H1 (cell line): ENCODE measurements at regions not wholly inside any gene's neighbourhood (a gene's known extent, or its start where the extent isn't known, plus 50 kb on each side); places are given as distances from the start of the nearest gene placed in this dataset.

Experiments
- CTCF ChIA-PET: fragments of 300-600 bp; sonication (Branson Sonifier 250); formaldehyde crosslinking; loops from one replicate; lab custom pipeline; 2021; ENCODE audit not compliant: partially characterized antibody; lab: Charles Lee
- POLR2A ChIA-PET: fragments of 300-600 bp; sonication (Branson Sonifier 250); formaldehyde crosslinking; loops from one replicate; lab custom pipeline; 2021; ENCODE audit warnings: inconsistent platforms; ENCODE audit not compliant: partially characterized antibody; lab: Charles Lee
- DNase-seq, 2 experiments: peaks; one replicate each; pipeline versions ENCODE4 v3.0.0 to v3.0.0-alpha.2; 2010 to 2022; ENCODE audit warnings: low spot score in 2 of 2, low read depth in 1 of 2, mixed read lengths in 1 of 2
- FAIRE-seq: peaks from 2 replicates; lab custom pipeline; 2011; peaks lifted over from hg19 to GRCh38; lab: Jason Lieb, UNC
- H2AFZ ChIP-seq: 2 replicates; pipeline ENCODE4 v1.8.1; 2012; ENCODE audit warnings: low read length, inconsistent platforms
- H2AK5ac ChIP-seq: 2 replicates; pipeline ENCODE4 v1.6.1; 2013; ENCODE audit warnings: low read depth, low read length
- H2BK120ac ChIP-seq: replicated peaks from 2 replicates; pipeline ENCODE3; 2013; ENCODE audit warnings: low read depth, low read length, inconsistent platforms
- H2BK12ac ChIP-seq: 2 replicates; pipeline ENCODE4 v1.6.1; 2013; ENCODE audit warnings: low read depth, low read length
- H2BK15ac ChIP-seq: 2 replicates; pipeline ENCODE4 v1.6.1; 2013; ENCODE audit warnings: low read length
- H2BK20ac ChIP-seq: 2 replicates; pipeline ENCODE4 v1.6.1; 2013; ENCODE audit warnings: low read length
- H2BK5ac ChIP-seq: 2 replicates; pipeline ENCODE4 v1.6.1; 2013; ENCODE audit warnings: low read depth, low read length
- H3K14ac ChIP-seq: 2 replicates; pipeline ENCODE4 v1.6.1; 2013; ENCODE audit warnings: inconsistent platforms; ENCODE audit not compliant: insufficient read length
- H3K18ac ChIP-seq: 2 replicates; pipeline ENCODE4 v1.6.1; 2013; ENCODE audit warnings: low read length; ENCODE audit errors: extremely low read depth
- H3K23ac ChIP-seq: 2 replicates; pipeline ENCODE4 v1.6.1; 2013; ENCODE audit warnings: inconsistent platforms; ENCODE audit not compliant: insufficient read length
- H3K23me2 ChIP-seq: 2 replicates; pipeline ENCODE4 v1.6.1; 2013; ENCODE audit warnings: low read depth, low read length
- H3K27ac ChIP-seq: 2 replicates; pipeline ENCODE4 v1.6.1; 2011; ENCODE audit warnings: low read depth, low read length, inconsistent platforms
- H3K27me3 ChIP-seq, 4 experiments: replicated peaks in 1 of 4; 1 replicate in 1 of 4; 2 replicates in 3 of 4; pipeline versions ENCODE4 v1.6.1 to v1.8.1; 2011 to 2013; ENCODE audit warnings: low read length in 3 of 4, mild to moderate bottlenecking in 3 of 4, inconsistent platforms in 2 of 4, mixed read lengths in 2 of 4, moderate library complexity in 1 of 4; ENCODE audit not compliant: control insufficient read depth in 3 of 4, insufficient read depth in 3 of 4; ENCODE audit errors: extremely low read depth in 1 of 4
- H3K36me3 ChIP-seq, 4 experiments: 2 replicates each; pipeline versions ENCODE4 v1.6.1 to v1.8.1; 2011 to 2013; ENCODE audit warnings: mild to moderate bottlenecking in 4 of 4, low read length in 3 of 4, moderate library complexity in 2 of 4, control low read depth in 1 of 4, inconsistent platforms in 1 of 4; ENCODE audit not compliant: insufficient read depth in 4 of 4, control insufficient read depth in 2 of 4
- H3K4ac ChIP-seq: replicated peaks from 2 replicates; pipeline ENCODE3; 2013; ENCODE audit warnings: low read length, low read depth, mixed read lengths, inconsistent platforms; ENCODE audit not compliant: insufficient read length
- H3K4me1 ChIP-seq, 4 experiments: replicated peaks in 1 of 4; 1 replicate in 1 of 4; 2 replicates in 3 of 4; pipeline versions ENCODE4 v1.6.1 to v1.8.1; 2011 to 2013; ENCODE audit warnings: low read length in 3 of 4, inconsistent platforms in 2 of 4, mixed read lengths in 1 of 4; ENCODE audit not compliant: insufficient read depth in 4 of 4, control insufficient read depth in 3 of 4
- H3K4me2 ChIP-seq, 2 experiments: 2 replicates each; pipeline versions ENCODE4 v1.6.1 to v1.8.1; 2011 to 2013; ENCODE audit warnings: low read depth in 2 of 2, low read length in 2 of 2, control low read depth in 1 of 2, inconsistent platforms in 1 of 2, mild to moderate bottlenecking in 1 of 2; ENCODE audit not compliant: insufficient read depth in 1 of 2
- H3K4me3 ChIP-seq, 4 experiments: fragments of 200-600, 300-600 bp in 1 of 4; sonication (generic), shearing (Covaris generic), sonication (Bioruptor Twin) in 1 of 4; 2 replicates each; pipeline versions ENCODE4 v1.5.1 to v1.8.1; 2011 to 2016; ENCODE audit warnings: low read length in 4 of 4, low read depth in 3 of 4, control low read depth in 2 of 4, inconsistent platforms in 2 of 4, mild to moderate bottlenecking in 2 of 4, mixed read lengths in 1 of 4, moderate library complexity in 1 of 4; ENCODE audit not compliant: insufficient read depth in 2 of 4; ENCODE audit errors: extremely low read depth in 1 of 4
- H3K56ac ChIP-seq: replicated peaks from 2 replicates; pipeline ENCODE3; 2013; ENCODE audit warnings: low read depth, mild to moderate bottlenecking, mixed read lengths, low read length, inconsistent platforms; ENCODE audit not compliant: insufficient read length
- H3K79me1 ChIP-seq: 2 replicates; pipeline ENCODE4 v1.6.1; 2013; ENCODE audit warnings: low read depth, low read length, control low read depth
- H3K79me2 ChIP-seq, 2 experiments: 2 replicates each; pipeline versions ENCODE4 v1.6.1 to v1.8.1; 2012 to 2013; ENCODE audit warnings: low read length in 2 of 2, mild to moderate bottlenecking in 2 of 2, inconsistent platforms in 1 of 2; ENCODE audit not compliant: insufficient read depth in 2 of 2, control insufficient read depth in 1 of 2
- H3K9ac ChIP-seq, 4 experiments: replicated peaks in 1 of 4; 1 replicate in 1 of 4; 2 replicates in 3 of 4; pipeline versions ENCODE4 v1.6.1 to v1.8.1; 2011 to 2013; ENCODE audit warnings: low read depth in 3 of 4, low read length in 3 of 4, control low read depth in 2 of 4, mild to moderate bottlenecking in 2 of 4, moderate library complexity in 2 of 4, inconsistent platforms in 1 of 4; ENCODE audit errors: extremely low read depth in 1 of 4
- H3K9me3 ChIP-seq, 2 experiments: 2 replicates each; pipeline versions ENCODE4 v1.6.1 to v1.8.1; 2012 to 2013; ENCODE audit warnings: mild to moderate bottlenecking in 2 of 2, moderate library complexity in 2 of 2, control low read depth in 1 of 2, inconsistent platforms in 1 of 2, low read depth in 1 of 2, low read length in 1 of 2, mixed read lengths in 1 of 2; ENCODE audit not compliant: insufficient read depth in 2 of 2
- H4K20me1 ChIP-seq, 2 experiments: replicated peaks in 1 of 2; 2 replicates each; pipeline versions ENCODE3 to v1.8.1; 2011 to 2013; ENCODE audit warnings: inconsistent platforms in 2 of 2, low read length in 2 of 2, mild to moderate bottlenecking in 1 of 2; ENCODE audit not compliant: insufficient read depth in 2 of 2, control insufficient read depth in 1 of 2
- H4K5ac ChIP-seq: 2 replicates; pipeline ENCODE4 v1.6.1; 2013; ENCODE audit warnings: low read length, low read depth, mixed read lengths, inconsistent platforms; ENCODE audit not compliant: insufficient read length
- H4K8ac ChIP-seq: 2 replicates; pipeline ENCODE4 v1.8.0; 2013; ENCODE audit warnings: mild to moderate bottlenecking, moderate library complexity, low read length, inconsistent platforms; ENCODE audit not compliant: insufficient read depth; ENCODE audit errors: extremely low read depth
- H4K91ac ChIP-seq: replicated peaks from 2 replicates; pipeline ENCODE3; 2013; ENCODE audit warnings: low read length, mixed read lengths, inconsistent platforms; ENCODE audit not compliant: insufficient read length
- BRCA1 ChIP-seq: IDR thresholded peaks from 2 replicates; pipeline ENCODE4 v1.6.1; 2012; ENCODE audit warnings: low read depth, low read length, improper control_type of control experiment
- CREB1 ChIP-seq: IDR thresholded peaks from 2 replicates; pipeline ENCODE4 v1.6.1; 2012; ENCODE audit warnings: inconsistent platforms
- CTCF ChIP-seq, 3 experiments: IDR thresholded peaks; 1 replicate in 2 of 3; 2 replicates in 1 of 3; pipeline versions ENCODE4 v1.5.1 to v1.6.1; 2011; ENCODE audit warnings: low read length in 3 of 3, mild to moderate bottlenecking in 3 of 3, inconsistent platforms in 2 of 3, low read depth in 1 of 3, moderate library complexity in 1 of 3; ENCODE audit not compliant: insufficient read depth in 1 of 3; ENCODE audit errors: control extremely low read depth in 1 of 3
- EGR1 ChIP-seq: IDR thresholded peaks from 2 replicates; pipeline ENCODE4 v1.6.1; 2011; ENCODE audit warnings: low read depth, low read length, borderline replicate concordance
- JUND ChIP-seq: IDR thresholded peaks from 2 replicates; pipeline ENCODE4 v1.6.1; 2011; ENCODE audit warnings: mild to moderate bottlenecking, improper control_type of control experiment, low read length
- KDM1A ChIP-seq: fragments of 200-600, 300-600 bp; sonication (generic); IDR thresholded peaks from 2 replicates; pipeline ENCODE4 v1.7.1; 2016; ENCODE audit warnings: mild to moderate bottlenecking, low read length, borderline replicate concordance
- MAFK ChIP-seq: IDR thresholded peaks from 2 replicates; pipeline ENCODE4 v1.6.1; 2012; ENCODE audit warnings: low read depth, mild to moderate bottlenecking, improper control_type of control experiment, low read length
- RXRA ChIP-seq: IDR thresholded peaks from 2 replicates; pipeline ENCODE4 v1.6.1; 2011; ENCODE audit warnings: low read depth, mild to moderate bottlenecking, low read length, moderate library complexity; ENCODE audit not compliant: insufficient read depth
- SIX5 ChIP-seq: IDR thresholded peaks from 2 replicates; pipeline ENCODE4 v1.6.1; 2011; ENCODE audit warnings: mild to moderate bottlenecking, low read depth, low read length
- TAF7 ChIP-seq: optimal IDR thresholded peaks from 2 replicates; pipeline ENCODE3; 2011; ENCODE audit warnings: low read depth, mild to moderate bottlenecking, inconsistent platforms, low read length, moderate library complexity, borderline replicate concordance
- USF2 ChIP-seq: IDR thresholded peaks from 2 replicates; pipeline ENCODE4 v1.6.1; 2011; ENCODE audit warnings: low read length, improper control_type of control experiment
- WGBS, 2 experiments: shearing (Covaris generic) in 1 of 2; methylation state at CpG; one replicate each; pipeline versions ENCODE4 v1.1.6 to v1.1.7; 2013 to 2015; ENCODE audit warnings: low lambda C conversion rate in 2 of 2, mixed read lengths in 2 of 2, inconsistent platforms in 1 of 2, low coverage in 1 of 2, missing lambda C conversion rate in 1 of 2; ENCODE audit not compliant: insufficient replicate concordance in 2 of 2, insufficient coverage in 1 of 2, insufficient read length in 1 of 2; ENCODE audit errors: extremely low coverage in 1 of 2, missing lambda C conversion rate in 1 of 2; 5-methylcytosine and 5-hydroxymethylcytosine counted together

GRCh38 chr7:119999738-120000475 is 273.1 kb upstream of the KCND2 start:
- Histone ChIP-seq H3K27ac (no peak overlapping the region), H2BK120ac (no peak overlapping the region), H3K23me2 (no peaks in the 10 kb centered on the region), H3K56ac (no peak overlapping the region), H4K8ac (no peak overlapping the region), H4K20me1 (no peaks in the 10 kb centered on the region), H2BK20ac (no peak overlapping the region), H3K36me3 (no peaks in the 10 kb centered on the region; a peak in 1 of 8 replicates), H3K27me3 (no peaks in the 10 kb centered on the region), H3K14ac (no peak overlapping the region), H3K4me2 (no peak overlapping the region), H2AK5ac (no peak overlapping the region), H3K79me1 (no peaks in the 10 kb centered on the region), H2BK15ac (no peak overlapping the region), H3K23ac (no peak overlapping the region), H3K4me3 (no peak overlapping the region), H3K79me2 (no peaks in the 10 kb centered on the region), H2BK12ac (no peak overlapping the region), H4K91ac (no peak overlapping the region), H3K4ac (no peak overlapping the region), H3K18ac (no peak overlapping the region), H4K5ac (no peak overlapping the region), H2BK5ac (no peak overlapping the region), H3K9me3 (no peaks in the 10 kb centered on the region), H2AFZ (no peak overlapping the region), H3K9ac (no peak overlapping the region), H3K4me1 (no peaks in the 10 kb centered on the region)
- ChIA-PET POLR2A (no interaction called here), CTCF (no interaction called here)
- DNase-seq, result no peak
- WGBS, 2 experiments, result 94% methylated on average over 5 of the region's 5 CpGs; no CpG with 5 or more reads in 1 of the 2 experiments
- FAIRE-seq, result no peak
- TF ChIP-seq MAFK, result no peak
- TF ChIP-seq CREB1, result no peak
- no peak for TF ChIP-seq BRCA1
- TF ChIP-seq KDM1A, result no peak
- TF ChIP-seq TAF7, result no peak
- TF ChIP-seq JUND, result no peak
- TF ChIP-seq SIX5, result no peak
- TF ChIP-seq EGR1, result no peak
- TF ChIP-seq CTCF (IDR thresholded peaks at IDR 0.05; ENCODE audit: control extremely low read depth in 1 of 3, insufficient read depth in 1 of 3, low read depth in 1 of 3, low read length in 3 of 3), result no peak
- TF ChIP-seq RXRA, result no peak
- no peak for TF ChIP-seq USF2
